Thymus (tissue), 11 donors: ENCODE measurements at regions not wholly inside any gene's neighbourhood (a gene's known extent, or its start where the extent isn't known, plus 50 kb on each side); places are given as distances from the start of the nearest gene placed in this dataset.

Experiments used
- DNase-seq, 9 donors: peaks; one replicate each; pipeline ENCODE4 v3.0.0-alpha.2; 2013; ENCODE audit warnings: low spot score in 9 of 9, low read depth in 6 of 9, missing footprints in 1 of 9
- H3K27ac ChIP-seq, 2 donors: one replicate each; pipeline ENCODE4 v1.5.1; 2013; ENCODE audit warnings: control low read depth in 1 of 2, low read depth in 1 of 2, low read length in 1 of 2, mild to moderate bottlenecking in 1 of 2, moderate library complexity in 1 of 2
- H3K27me3 ChIP-seq, 2 donors: one replicate each; pipeline ENCODE4 v1.5.1; 2013; ENCODE audit warnings: low read length in 1 of 2; ENCODE audit not compliant: control insufficient read depth in 2 of 2, insufficient read depth in 1 of 2
- H3K36me3 ChIP-seq, 2 donors: one replicate each; pipeline ENCODE4 v1.5.1; 2013; ENCODE audit warnings: low read length in 1 of 2, mild to moderate bottlenecking in 1 of 2, moderate library complexity in 1 of 2; ENCODE audit not compliant: control insufficient read depth in 2 of 2, insufficient read depth in 2 of 2
- H3K4me1 ChIP-seq, 2 donors: one replicate each; pipeline ENCODE4 v1.5.1; 2013; ENCODE audit warnings: low read length in 2 of 2; ENCODE audit not compliant: control insufficient read depth in 2 of 2, insufficient read depth in 2 of 2
- H3K4me3 ChIP-seq, 2 donors: one replicate each; pipeline ENCODE4 v1.5.1; 2013; ENCODE audit warnings: low read length in 2 of 2, control low read depth in 1 of 2, mild to moderate bottlenecking in 1 of 2
- H3K9me3 ChIP-seq, 2 donors: one replicate each; pipeline ENCODE4 v1.5.1; 2013; ENCODE audit warnings: low read length in 1 of 2, mild to moderate bottlenecking in 1 of 2; ENCODE audit not compliant: control insufficient read depth in 2 of 2, insufficient read depth in 1 of 2
- WGBS: extraction: QIAGEN DNeasy Blood & Tissue Kit; methylation state at CpG from one replicate; pipeline ENCODE4 v1.1.7; 2013; 5-methylcytosine and 5-hydroxymethylcytosine counted together
- donor health status: healthy.

DNA sequence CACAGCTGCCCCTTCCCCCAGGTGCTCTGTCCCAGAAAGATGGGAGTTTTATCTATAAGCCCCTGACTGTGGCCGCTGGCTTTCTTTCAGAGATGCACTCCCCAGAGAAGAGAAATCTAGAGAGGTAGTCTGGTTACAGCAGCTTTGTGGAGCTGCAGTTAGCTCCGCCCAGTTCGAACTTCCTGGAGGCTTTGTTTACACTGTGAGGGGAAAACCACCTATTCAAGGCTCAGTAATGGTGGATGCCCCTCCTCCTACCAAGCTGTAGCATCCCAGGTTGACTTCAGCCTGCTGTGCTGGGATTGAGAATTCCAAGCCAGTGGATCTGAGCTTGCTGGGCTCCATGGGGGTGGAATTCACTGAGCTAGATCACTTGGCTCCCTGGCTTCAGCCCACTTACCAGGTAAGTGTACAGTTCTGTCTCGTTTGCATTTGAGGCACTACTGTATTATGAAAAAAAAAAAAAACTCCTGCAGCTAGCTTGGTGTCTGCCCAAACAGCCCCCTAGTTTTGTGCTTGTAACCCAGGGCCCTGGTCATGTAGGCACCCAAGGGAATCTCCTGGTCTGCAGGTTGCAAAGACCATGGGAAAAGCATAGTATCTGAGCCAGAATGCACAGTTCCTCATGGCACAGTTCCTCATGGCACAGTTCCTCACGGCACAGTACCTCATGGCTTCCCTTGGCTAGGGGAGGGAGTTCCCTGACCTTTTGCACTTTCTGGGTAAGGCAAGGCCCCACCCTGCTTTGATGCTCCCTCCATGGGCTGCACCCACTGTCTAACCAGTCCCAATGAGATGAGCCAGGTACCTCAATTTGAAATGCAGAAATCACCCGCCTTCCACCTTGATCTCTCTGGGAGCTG is 275.0 kb downstream of the CENPW start:
- no peaks in the 10 kb centered on the region for H3K36me3 ChIP-seq
- no peaks in the 10 kb centered on the region for H3K27me3 ChIP-seq
- DNase-seq = no peak
- H3K4me3 ChIP-seq = no peak overlapping the region
- H3K4me1 ChIP-seq = no peaks in the 10 kb centered on the region
- no peak overlapping the region for H3K27ac ChIP-seq
- WGBS = 89% methylated on average over 6 of the region's 6 CpGs
- H3K9me3 ChIP-seq = no peaks in the 10 kb centered on the region

- Histone ChIP-seq H3K4me3 (no peak overlapping the region), H3K27me3 (no peaks in the 10 kb centered on the region), H3K4me1 (no peaks in the 10 kb centered on the region), H3K27ac (no peak overlapping the region), H3K9me3 (no peaks in the 10 kb centered on the region), H3K36me3 (no peaks in the 10 kb centered on the region)
- DNase-seq = no peak
- WGBS = 76% methylated on average over 2 of the region's 2 CpGs
Observed at GRCh38 chr6:126616866-126617265, 277.0 kb downstream of the CENPW start.

DNA sequence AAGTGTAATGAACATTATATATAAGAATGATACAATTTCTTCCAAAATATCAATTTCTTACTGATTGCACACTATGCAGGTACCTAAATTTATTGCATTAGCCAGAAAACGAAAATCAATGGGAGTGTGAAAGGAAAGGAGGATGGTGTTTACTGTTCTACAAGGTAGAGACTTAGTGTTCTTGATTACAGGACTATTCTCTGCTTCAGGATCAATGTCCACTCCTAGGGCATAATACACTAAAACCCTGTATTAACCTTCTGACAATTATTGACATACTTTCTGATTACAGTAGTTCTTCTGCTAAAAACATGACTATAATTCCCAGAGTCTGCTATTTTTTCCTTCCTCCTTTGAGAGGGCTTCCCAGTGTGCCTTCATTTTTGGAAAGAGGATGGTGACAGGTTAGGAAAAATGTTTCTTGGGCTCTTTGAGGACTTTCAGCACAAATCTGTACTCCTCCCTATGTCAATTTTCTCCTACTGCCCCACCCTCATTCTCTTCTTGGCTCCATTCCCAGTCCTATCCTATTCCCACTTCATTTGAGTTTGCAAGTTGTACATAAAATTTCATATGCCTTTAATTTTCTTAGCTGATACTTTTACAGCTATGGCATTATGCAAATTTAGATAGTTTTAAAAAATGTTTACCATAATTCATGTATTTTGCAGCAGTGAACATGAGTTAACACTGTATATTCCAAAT is 278.9 kb downstream of the CENPW start:
- H3K27me3 ChIP-seq = no peaks in the 10 kb centered on the region
- no peak overlapping the region for H3K27ac ChIP-seq
- H3K36me3 ChIP-seq = no peaks in the 10 kb centered on the region
- H3K4me3 ChIP-seq = no peak overlapping the region
- H3K9me3 ChIP-seq = no peaks in the 10 kb centered on the region
- 63% methylated on average over 1 of the region's 1 CpG for WGBS
- H3K4me1 ChIP-seq = no peaks in the 10 kb centered on the region
- no peak for DNase-seq

DNA sequence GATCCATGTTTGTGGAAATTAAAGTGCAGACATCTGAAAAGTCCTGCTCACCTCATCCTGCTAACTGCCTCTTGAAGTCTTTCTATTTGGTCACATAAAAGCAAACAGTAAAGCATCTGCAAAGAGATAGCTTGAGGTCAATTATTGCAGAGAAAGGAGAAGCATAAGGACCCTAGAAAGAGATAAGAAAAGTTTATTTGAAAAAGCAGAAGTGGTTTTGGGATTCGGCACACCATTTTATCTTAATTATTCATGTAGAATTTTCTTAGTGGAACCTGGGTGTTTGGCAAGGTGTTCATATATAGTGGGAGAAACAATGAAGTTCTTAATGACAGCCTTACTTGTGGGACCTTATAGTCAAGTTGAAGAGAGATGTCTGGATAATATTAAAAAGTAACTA is 280.8 kb downstream of the CENPW start:
- H3K27ac ChIP-seq = no peak overlapping the region
- H3K27me3 ChIP-seq = no peaks in the 10 kb centered on the region
- no peak overlapping the region for H3K4me3 ChIP-seq
- DNase-seq = no peak
- H3K36me3 ChIP-seq = no peaks in the 10 kb centered on the region
- no peaks in the 10 kb centered on the region for H3K9me3 ChIP-seq
- no peaks in the 10 kb centered on the region for H3K4me1 ChIP-seq
- 7% methylated on average over 1 of the region's 1 CpG for WGBS

- H3K4me1 ChIP-seq = no peaks in the 10 kb centered on the region
- DNase-seq = no peak
- no peak overlapping the region for H3K4me3 ChIP-seq
- no peak overlapping the region for H3K27ac ChIP-seq
- H3K9me3 ChIP-seq = no peaks in the 10 kb centered on the region
- 77% methylated on average over 2 of the region's 2 CpGs for WGBS
- H3K36me3 ChIP-seq = no peaks in the 10 kb centered on the region
- no peaks in the 10 kb centered on the region for H3K27me3 ChIP-seq
Observed at GRCh38 chr6:126625019-126625418, 285.1 kb downstream of the CENPW start.

- no peak overlapping the region for H3K27ac ChIP-seq
- H3K4me3 ChIP-seq = no peak overlapping the region
- H3K4me1 ChIP-seq = no peaks in the 10 kb centered on the region
- no peaks in the 10 kb centered on the region for H3K36me3 ChIP-seq
- no peaks in the 10 kb centered on the region for H3K9me3 ChIP-seq
- 74% methylated on average over 3 of the region's 3 CpGs for WGBS
- no peak for DNase-seq
- H3K27me3 ChIP-seq = no peaks in the 10 kb centered on the region
Observed at GRCh38 chr6:126628125-126628524, 288.2 kb downstream of the CENPW start.

DNA sequence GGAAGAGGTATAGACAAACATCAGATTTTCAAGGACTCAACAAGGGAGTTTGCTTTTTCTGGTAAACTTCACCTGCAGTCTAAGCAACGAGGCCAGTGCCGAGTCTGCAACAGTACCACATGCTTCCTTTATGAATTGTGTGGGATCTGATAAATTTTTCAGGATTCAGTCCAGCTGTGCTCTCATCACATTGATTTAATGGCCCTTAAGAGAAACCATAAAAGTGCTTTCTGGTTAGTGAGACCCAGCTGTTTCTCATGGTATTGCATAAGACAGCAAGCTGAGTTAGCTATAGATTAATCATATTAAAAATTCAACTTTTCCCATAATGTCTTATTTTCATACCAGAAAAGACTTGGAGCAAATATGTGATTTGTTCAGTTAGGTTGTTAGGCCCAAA is 291.4 kb downstream of the CENPW start:
- Histone ChIP-seq H3K27ac (no peak overlapping the region), H3K9me3 (no peaks in the 10 kb centered on the region), H3K4me3 (no peak overlapping the region), H3K4me1 (no peaks in the 10 kb centered on the region), H3K27me3 (no peaks in the 10 kb centered on the region), H3K36me3 (no peaks in the 10 kb centered on the region)
- 89% methylated on average over 2 of the region's 2 CpGs for WGBS
- no peak for DNase-seq

GRCh38 chr6:126632271-126632670 is 292.4 kb downstream of the CENPW start:
- no peak for DNase-seq
- WGBS = 92% methylated on average over 1 of the region's 1 CpG
- H3K9me3 ChIP-seq = no peaks in the 10 kb centered on the region
- no peak overlapping the region for H3K27ac ChIP-seq
- H3K4me3 ChIP-seq = no peak overlapping the region
- no peaks in the 10 kb centered on the region for H3K27me3 ChIP-seq
- H3K36me3 ChIP-seq = no peaks in the 10 kb centered on the region
- no peaks in the 10 kb centered on the region for H3K4me1 ChIP-seq

GRCh38 chr6:126633373-126633772 is 293.5 kb downstream of the CENPW start:
- Histone ChIP-seq H3K36me3 (no peaks in the 10 kb centered on the region), H3K9me3 (no peaks in the 10 kb centered on the region), H3K27me3 (no peaks in the 10 kb centered on the region), H3K4me1 (no peaks in the 10 kb centered on the region), H3K27ac (no peak overlapping the region), H3K4me3 (no peak overlapping the region)
- DNase-seq = no peak
- WGBS = 82% methylated on average over 1 of the region's 1 CpG
